Neural cell (in vitro differentiated cells): ENCODE measurements at regions not wholly inside any gene's neighbourhood (a gene's known extent, or its start where the extent isn't known, plus 50 kb on each side); places are given as distances from the start of the nearest gene placed in this dataset.

Experiments used
- H2AFZ ChIP-seq: fragments of 200-600, 300-800 bp; sonication (generic), shearing (Covaris generic); 2 replicates; pipeline ENCODE4 v1.6.0; 2014; ENCODE audit warnings: low read depth, mild to moderate bottlenecking, antibody characterized with exemption, low read length, moderate library complexity
- H3F3A ChIP-seq: fragments of 200-600 bp; shearing (Covaris generic); 2 replicates; pipeline ENCODE4 v1.6.1; 2016; ENCODE audit warnings: mild to moderate bottlenecking, moderate library complexity, mixed read lengths, antibody characterized with exemption, low read length; ENCODE audit not compliant: insufficient read depth, poor library complexity, severe bottlenecking
- H3K27ac ChIP-seq: fragments of 200-600, 300-800 bp; sonication (generic), shearing (Covaris generic); 2 replicates; pipeline ENCODE4 v1.5.1; 2014; ENCODE audit warnings: mild to moderate bottlenecking, low read length, moderate library complexity
- H3K27me3 ChIP-seq: fragments of 300-800, 200-600 bp; sonication (generic), shearing (Covaris generic); 2 replicates; pipeline ENCODE4 v1.6.0; 2014; ENCODE audit warnings: mild to moderate bottlenecking, low read depth, low read length, moderate library complexity; ENCODE audit not compliant: insufficient read depth
- H3K36me3 ChIP-seq: fragments of 300-800, 200-600 bp; sonication (generic), shearing (Covaris generic); 2 replicates; pipeline ENCODE4 v1.5.1; 2014; ENCODE audit warnings: mild to moderate bottlenecking, antibody characterized with exemption, low read length, moderate library complexity; ENCODE audit not compliant: insufficient read depth
- H3K4me2 ChIP-seq: fragments of 300-800, 200-600 bp; sonication (generic), shearing (Covaris generic); 2 replicates; pipeline ENCODE4 v1.6.0; 2014; ENCODE audit warnings: mild to moderate bottlenecking, low read length
- H3K4me3 ChIP-seq: fragments of 300-800, 200-600 bp; sonication (generic), shearing (Covaris generic); 2 replicates; pipeline ENCODE4 v1.5.1; 2014; ENCODE audit warnings: mild to moderate bottlenecking, low read length, moderate library complexity
- H3K79me2 ChIP-seq: fragments of 200-600 bp; shearing (Covaris generic); replicated peaks from 2 replicates; pipeline ENCODE4 v1.6.0; 2014; ENCODE audit warnings: mild to moderate bottlenecking, low read length, moderate library complexity; ENCODE audit not compliant: insufficient read depth
- H3K9ac ChIP-seq: fragments of 300-800, 200-600 bp; sonication (generic), shearing (Covaris generic); 2 replicates; pipeline ENCODE4 v1.6.1; 2016; ENCODE audit warnings: mild to moderate bottlenecking, low read length, mixed read lengths
- H3K9me2 ChIP-seq: fragments of 200-600 bp; shearing (Covaris generic); 2 replicates; pipeline ENCODE4 v1.6.1; 2016; ENCODE audit warnings: mild to moderate bottlenecking, low read length, mixed read lengths; ENCODE audit not compliant: insufficient read depth
- H3K9me3 ChIP-seq: fragments of 200-600, 300-800 bp; sonication (generic), shearing (Covaris generic); 2 replicates; pipeline ENCODE4 v1.6.1; 2016; ENCODE audit warnings: mild to moderate bottlenecking, mixed run types, low read length, moderate library complexity, mixed read lengths
- H4K20me1 ChIP-seq: fragments of 200-600 bp; shearing (Covaris generic); 2 replicates; pipeline ENCODE4 v1.6.1; 2016; ENCODE audit warnings: mild to moderate bottlenecking, mixed run types; ENCODE audit not compliant: insufficient read depth
- EP300 ChIP-seq: fragments of 450-650 bp; conservative IDR thresholded peaks from 2 replicates; pipeline ENCODE4 v1.6.1; 2014; ENCODE audit warnings: antibody characterized with exemption, mild to moderate bottlenecking, moderate library complexity; ENCODE audit not compliant: poor library complexity, severe bottlenecking
- EZH2 ChIP-seq: fragments of 200-600, 300-800 bp; shearing (Covaris generic), sonication (generic); IDR thresholded peaks from 2 replicates; pipeline ENCODE4 v1.6.1; 2014; ENCODE audit warnings: antibody characterized with exemption, low read length, borderline replicate concordance, mild to moderate bottlenecking; ENCODE audit not compliant: insufficient read depth, poor library complexity, severe bottlenecking
- MXI1 ChIP-seq: fragments of 450-650 bp; conservative IDR thresholded peaks from 2 replicates; pipeline ENCODE4 v1.6.1; 2014; ENCODE audit warnings: antibody characterized with exemption, mild to moderate bottlenecking; ENCODE audit not compliant: poor library complexity, severe bottlenecking
- POLR2AphosphoS5 ChIP-seq: IDR thresholded peaks from 2 replicates; pipeline ENCODE4 v1.6.1; 2012
- RAD21 ChIP-seq: fragments of 450-650 bp; conservative IDR thresholded peaks from 2 replicates; pipeline ENCODE4 v1.6.1; 2014; ENCODE audit warnings: antibody characterized with exemption, mild to moderate bottlenecking, moderate library complexity
- SMC3 ChIP-seq: fragments of 450-650 bp; conservative IDR thresholded peaks from 2 replicates; pipeline ENCODE4 v1.6.1; 2014; ENCODE audit warnings: antibody characterized with exemption, mild to moderate bottlenecking, moderate library complexity; ENCODE audit not compliant: poor library complexity
- TAF1 ChIP-seq: IDR thresholded peaks from 2 replicates; pipeline ENCODE4 v1.6.1; 2012; ENCODE audit warnings: low read depth
- TF ChIP-seq, protein P1 (sequence below): fragments of 450-650 bp; IDR thresholded peaks from 2 replicates; pipeline ENCODE4 v1.5.1; 2014; ENCODE audit warnings: antibody characterized with exemption, mild to moderate bottlenecking, moderate library complexity; ENCODE audit not compliant: poor library complexity, severe bottlenecking
- TF ChIP-seq, protein P2 (sequence below): IDR thresholded peaks from 2 replicates; pipeline ENCODE4 v1.6.1; 2012; ENCODE audit warnings: borderline replicate concordance

DNA sequence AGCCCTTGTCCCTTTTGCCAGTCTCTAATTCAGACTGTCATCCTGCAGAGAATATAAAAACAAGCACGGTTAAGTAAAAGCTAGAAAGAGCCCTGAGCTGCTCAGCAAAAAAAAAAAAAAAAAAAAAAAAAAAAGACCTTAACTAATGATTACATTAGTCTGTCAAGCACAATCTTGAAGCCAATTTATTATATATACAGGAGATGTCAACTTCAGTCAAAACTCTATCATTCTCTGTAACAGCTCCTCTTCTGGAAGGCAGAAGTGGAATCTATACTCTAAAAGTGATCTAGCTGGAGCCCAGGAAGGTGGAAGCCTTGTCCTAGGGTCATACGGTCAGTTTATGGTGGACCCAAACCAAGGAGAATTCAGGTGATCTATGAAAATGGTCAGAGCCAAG, 55.2 kb upstream of the UBASH3B start:
- Histone ChIP-seq H3K79me2 (no peaks in the 10 kb centered on the region), H3F3A (no peaks in the 10 kb centered on the region), H3K27ac (no peak overlapping the region), H3K27me3 (no peaks in the 10 kb centered on the region), H3K4me2 (no peak overlapping the region), H3K4me3 (no peak overlapping the region), H2AFZ (no peak overlapping the region), H3K9me3 (no peaks in the 10 kb centered on the region), H3K36me3 (no peaks in the 10 kb centered on the region), H3K9me2 (no peaks in the 10 kb centered on the region), H4K20me1 (no peaks in the 10 kb centered on the region), H3K9ac (no peak overlapping the region)
- TF ChIP-seq EP300, result peak; percentile 60
- TF ChIP-seq EZH2, result no peak
- TF ChIP-seq POLR2AphosphoS5, result peak; percentile 77

- no peak overlapping the region for H3K4me3 ChIP-seq
- no peaks in the 10 kb centered on the region for H3F3A ChIP-seq
- TF ChIP-seq POLR2AphosphoS5 (no peak), EZH2 (no peak), TAF1 (no peak), RAD21 (no peak), EP300 (no peak), SMC3 (no peak), MXI1 (no peak)
- no peaks in the 10 kb centered on the region for H3K79me2 ChIP-seq
- H3K9me3 ChIP-seq, result no peaks in the 10 kb centered on the region
- no peak overlapping the region for H2AFZ ChIP-seq
- H3K9ac ChIP-seq, result no peak overlapping the region
- H4K20me1 ChIP-seq, result no peaks in the 10 kb centered on the region
- no peak overlapping the region for H3K27ac ChIP-seq
- H3K36me3 ChIP-seq, result no peaks in the 10 kb centered on the region
- H3K4me2 ChIP-seq, result no peak overlapping the region
- H3K9me2 ChIP-seq, result no peaks in the 10 kb centered on the region
- H3K27me3 ChIP-seq, result no peaks in the 10 kb centered on the region
These were observed 56.1 kb upstream of the UBASH3B start for GRCh38 chr11:122599434-122599833.

DNA sequence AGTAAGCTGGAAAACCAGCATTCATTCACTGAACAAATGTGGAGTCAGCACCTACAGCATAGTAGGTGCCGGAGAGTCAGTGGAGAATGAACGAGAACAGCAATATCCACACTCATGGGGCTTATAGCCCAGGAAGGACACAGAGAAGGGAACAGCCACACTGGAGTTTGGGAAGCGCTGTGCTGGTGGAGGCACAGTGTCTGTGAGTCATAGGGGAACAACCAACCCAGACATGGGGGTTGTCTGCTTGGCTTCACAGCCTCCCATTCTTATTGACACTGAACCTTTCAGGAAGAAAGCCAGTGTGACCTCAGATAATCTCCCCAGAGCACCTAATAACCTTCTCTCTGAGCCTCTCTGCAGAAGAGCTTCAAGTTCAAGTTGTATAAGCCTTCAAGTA, 56.6 kb upstream of the UBASH3B start:
- Histone ChIP-seq H3K4me3 (no peak overlapping the region), H4K20me1 (no peaks in the 10 kb centered on the region), H3K36me3 (no peaks in the 10 kb centered on the region), H3K9me2 (no peaks in the 10 kb centered on the region), H2AFZ (no peak overlapping the region), H3K4me2 (no peak overlapping the region), H3K27me3 (no peaks in the 10 kb centered on the region), H3K9me3 (no peaks in the 10 kb centered on the region), H3K9ac (no peak overlapping the region), H3F3A (no peaks in the 10 kb centered on the region), H3K79me2 (no peaks in the 10 kb centered on the region), H3K27ac (no peak overlapping the region)
- TF ChIP-seq, protein P1, sequence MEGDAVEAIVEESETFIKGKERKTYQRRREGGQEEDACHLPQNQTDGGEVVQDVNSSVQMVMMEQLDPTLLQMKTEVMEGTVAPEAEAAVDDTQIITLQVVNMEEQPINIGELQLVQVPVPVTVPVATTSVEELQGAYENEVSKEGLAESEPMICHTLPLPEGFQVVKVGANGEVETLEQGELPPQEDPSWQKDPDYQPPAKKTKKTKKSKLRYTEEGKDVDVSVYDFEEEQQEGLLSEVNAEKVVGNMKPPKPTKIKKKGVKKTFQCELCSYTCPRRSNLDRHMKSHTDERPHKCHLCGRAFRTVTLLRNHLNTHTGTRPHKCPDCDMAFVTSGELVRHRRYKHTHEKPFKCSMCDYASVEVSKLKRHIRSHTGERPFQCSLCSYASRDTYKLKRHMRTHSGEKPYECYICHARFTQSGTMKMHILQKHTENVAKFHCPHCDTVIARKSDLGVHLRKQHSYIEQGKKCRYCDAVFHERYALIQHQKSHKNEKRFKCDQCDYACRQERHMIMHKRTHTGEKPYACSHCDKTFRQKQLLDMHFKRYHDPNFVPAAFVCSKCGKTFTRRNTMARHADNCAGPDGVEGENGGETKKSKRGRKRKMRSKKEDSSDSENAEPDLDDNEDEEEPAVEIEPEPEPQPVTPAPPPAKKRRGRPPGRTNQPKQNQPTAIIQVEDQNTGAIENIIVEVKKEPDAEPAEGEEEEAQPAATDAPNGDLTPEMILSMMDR, result no peak
- no peak for TF ChIP-seq TAF1
- no peak for TF ChIP-seq SMC3
- TF ChIP-seq EP300, result no peak
- no peak for TF ChIP-seq EZH2
- no peak for TF ChIP-seq POLR2AphosphoS5
- TF ChIP-seq RAD21, result no peak
- TF ChIP-seq MXI1, result no peak
- TF ChIP-seq, protein P2, sequence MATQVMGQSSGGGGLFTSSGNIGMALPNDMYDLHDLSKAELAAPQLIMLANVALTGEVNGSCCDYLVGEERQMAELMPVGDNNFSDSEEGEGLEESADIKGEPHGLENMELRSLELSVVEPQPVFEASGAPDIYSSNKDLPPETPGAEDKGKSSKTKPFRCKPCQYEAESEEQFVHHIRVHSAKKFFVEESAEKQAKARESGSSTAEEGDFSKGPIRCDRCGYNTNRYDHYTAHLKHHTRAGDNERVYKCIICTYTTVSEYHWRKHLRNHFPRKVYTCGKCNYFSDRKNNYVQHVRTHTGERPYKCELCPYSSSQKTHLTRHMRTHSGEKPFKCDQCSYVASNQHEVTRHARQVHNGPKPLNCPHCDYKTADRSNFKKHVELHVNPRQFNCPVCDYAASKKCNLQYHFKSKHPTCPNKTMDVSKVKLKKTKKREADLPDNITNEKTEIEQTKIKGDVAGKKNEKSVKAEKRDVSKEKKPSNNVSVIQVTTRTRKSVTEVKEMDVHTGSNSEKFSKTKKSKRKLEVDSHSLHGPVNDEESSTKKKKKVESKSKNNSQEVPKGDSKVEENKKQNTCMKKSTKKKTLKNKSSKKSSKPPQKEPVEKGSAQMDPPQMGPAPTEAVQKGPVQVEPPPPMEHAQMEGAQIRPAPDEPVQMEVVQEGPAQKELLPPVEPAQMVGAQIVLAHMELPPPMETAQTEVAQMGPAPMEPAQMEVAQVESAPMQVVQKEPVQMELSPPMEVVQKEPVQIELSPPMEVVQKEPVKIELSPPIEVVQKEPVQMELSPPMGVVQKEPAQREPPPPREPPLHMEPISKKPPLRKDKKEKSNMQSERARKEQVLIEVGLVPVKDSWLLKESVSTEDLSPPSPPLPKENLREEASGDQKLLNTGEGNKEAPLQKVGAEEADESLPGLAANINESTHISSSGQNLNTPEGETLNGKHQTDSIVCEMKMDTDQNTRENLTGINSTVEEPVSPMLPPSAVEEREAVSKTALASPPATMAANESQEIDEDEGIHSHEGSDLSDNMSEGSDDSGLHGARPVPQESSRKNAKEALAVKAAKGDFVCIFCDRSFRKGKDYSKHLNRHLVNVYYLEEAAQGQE, result no peak
